AG04450 (cell line): ENCODE measurements at regions not wholly inside any gene's neighbourhood (a gene's known extent, or its start where the extent isn't known, plus 50 kb on each side); places are given as distances from the start of the nearest gene placed in this dataset.

Experiments
- CTCF ChIA-PET: fragments of 300-600, 350-600 bp; formaldehyde crosslinking; extraction: SDS; loops from one replicate; lab custom pipeline; 2022; ENCODE audit warnings: antibody characterized with exemption, inconsistent platforms; lab: Charles Lee
- POLR2A ChIA-PET: fragments of 350-600 bp; formaldehyde crosslinking; extraction: SDS; loops from one replicate; lab custom pipeline; 2021; ENCODE audit warnings: antibody characterized with exemption, inconsistent platforms; lab: Yijun Ruan, JAX
- DNase-seq: peaks from one replicate; pipeline ENCODE4 v3.0.0-alpha.2; 2011; ENCODE audit warnings: low read depth, low spot score
- H3K27ac ChIP-seq: one replicate; pipeline ENCODE4 v1.5.1; 2012; ENCODE audit warnings: low read depth, low read length, control low read depth
- H3K27me3 ChIP-seq: one replicate; pipeline ENCODE4 v1.6.0; 2012; ENCODE audit warnings: low read length; ENCODE audit not compliant: control insufficient read depth, insufficient read depth
- H3K4me3 ChIP-seq: 2 replicates; pipeline ENCODE4 v1.5.1; 2011; ENCODE audit warnings: mild to moderate bottlenecking, low read depth, low read length, control low read depth
- H3K9me3 ChIP-seq: 2 replicates; pipeline ENCODE4 v1.5.1; 2012; ENCODE audit warnings: low read length; ENCODE audit not compliant: control insufficient read depth, insufficient read depth
- CTCF ChIP-seq: IDR thresholded peaks from 2 replicates; pipeline ENCODE4 v1.5.1; 2011; ENCODE audit warnings: low read depth, low read length, control low read depth, inconsistent platforms

- Histone ChIP-seq H3K27me3 (peaks cover 28% of the 10 kb centered on the region), H3K9me3 (no peaks in the 10 kb centered on the region), H3K4me3 (no peak overlapping the region), H3K27ac (no peak overlapping the region)
- ChIA-PET CTCF (no interaction called here), POLR2A (no interaction called here)
- no peak for DNase-seq
- peak; percentile 12; the same call in 1 of the 2 replicates for TF ChIP-seq CTCF
Measured at GRCh38 chr10:71064413-71065118, 147.8 kb upstream of the UNC5B start.

- H3K27ac ChIP-seq, result no peak overlapping the region
- H3K4me3 ChIP-seq, result no peak overlapping the region
- POLR2A ChIA-PET, result no interaction called here
- CTCF ChIA-PET, result no interaction called here
- TF ChIP-seq CTCF, result no peak
- no peaks in the 10 kb centered on the region for H3K9me3 ChIP-seq
- no peak for DNase-seq
- H3K27me3 ChIP-seq, result peaks cover 27% of the 10 kb centered on the region
Measured at GRCh38 chr10:71065659-71066058, 146.7 kb upstream of the UNC5B start.

DNA sequence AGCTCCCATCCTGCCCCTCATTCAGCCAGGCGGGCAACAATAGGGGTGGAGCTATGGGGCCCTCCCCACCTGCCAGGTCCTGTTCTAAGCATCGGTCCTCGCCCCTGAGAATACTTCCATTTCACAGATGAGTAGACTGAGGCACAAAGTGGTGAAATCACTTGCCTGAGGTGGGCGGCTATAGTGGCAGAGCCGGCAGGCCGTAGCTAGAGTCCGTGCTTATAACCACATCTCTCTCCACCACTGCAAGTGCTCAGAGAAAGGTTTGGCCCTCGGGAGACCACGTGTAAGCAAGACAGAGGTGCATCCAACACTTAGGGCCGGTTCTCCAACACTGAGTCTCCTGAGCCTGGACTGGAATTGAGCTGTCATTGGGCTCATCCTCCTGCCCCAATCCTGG lies 145.8 kb upstream of the UNC5B start:
- CTCF ChIA-PET, result no interaction called here
- no peaks in the 10 kb centered on the region for H3K9me3 ChIP-seq
- no peak overlapping the region for H3K4me3 ChIP-seq
- POLR2A ChIA-PET, result no interaction called here
- no peak for TF ChIP-seq CTCF
- H3K27ac ChIP-seq, result no peak overlapping the region
- H3K27me3 ChIP-seq, result peaks cover 26% of the 10 kb centered on the region
- DNase-seq, result no peak

- CTCF ChIA-PET, result no interaction called here
- Histone ChIP-seq H3K27ac (no peak overlapping the region), H3K4me3 (no peak overlapping the region), H3K27me3 (peaks cover 23% of the 10 kb centered on the region), H3K9me3 (no peaks in the 10 kb centered on the region)
- no peak for TF ChIP-seq CTCF
- DNase-seq, result no peak
- POLR2A ChIA-PET, result no interaction called here
Measured at GRCh38 chr10:71067098-71067740, 145.2 kb upstream of the UNC5B start.

DNA sequence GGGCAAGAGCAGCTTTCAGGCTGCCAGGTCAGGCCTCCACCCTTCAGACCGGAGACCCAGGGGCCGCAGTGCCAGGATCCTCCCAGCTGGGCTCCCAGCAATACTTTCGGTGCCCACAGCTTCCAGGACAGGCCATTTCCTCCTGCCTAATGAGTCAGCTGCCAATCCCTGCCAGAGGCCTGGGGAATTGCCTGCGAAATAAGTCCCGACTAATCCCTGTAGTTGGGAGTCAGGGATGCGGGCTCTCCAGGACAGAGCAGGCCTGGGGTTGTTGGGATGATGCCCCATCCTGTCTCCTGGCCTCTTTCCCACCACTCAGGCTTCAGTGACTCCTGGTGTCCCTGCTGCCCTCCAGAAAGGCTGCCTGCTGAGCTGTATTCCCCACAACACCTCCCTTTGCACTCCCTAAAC lies 143.5 kb upstream of the UNC5B start:
- ChIA-PET CTCF (no interaction called here), POLR2A (no interaction called here)

More for the DNA sequence above, 143.5 kb upstream of the UNC5B start:
- Histone ChIP-seq H3K9me3 (no peaks in the 10 kb centered on the region), H3K27me3 (peaks cover 21% of the 10 kb centered on the region), H3K27ac (no peak overlapping the region), H3K4me3 (no peak overlapping the region)
- no peak for TF ChIP-seq CTCF
- DNase-seq, result no peak
